ENCODE measurements at regions not wholly inside any gene's neighbourhood (a gene's known extent, or its start where the extent isn't known, plus 50 kb on each side); places are given as distances from the start of the nearest gene placed in this dataset.
A peak's percentile ranks its signal among the peaks of the same experiment; 100 is the strongest.

DNA sequence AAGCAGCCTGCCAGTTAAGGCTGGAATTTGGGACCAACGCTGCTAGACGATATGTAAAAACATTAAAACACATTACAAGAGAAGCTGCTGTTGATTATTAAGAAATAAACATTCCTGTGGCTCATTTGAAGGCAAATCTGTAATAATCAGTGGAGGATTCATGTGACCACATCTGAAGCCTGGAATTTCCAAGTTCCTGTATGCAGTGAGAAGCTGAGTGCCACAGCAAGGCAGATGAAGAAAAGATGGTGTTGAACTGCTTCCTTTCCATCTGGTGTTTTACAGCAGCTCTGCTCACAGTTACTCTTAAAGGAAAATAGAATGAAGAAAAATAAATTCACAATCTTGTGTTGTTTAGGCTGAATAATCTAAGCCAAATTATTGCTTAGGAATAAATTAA is 139.3 kb upstream of the ROBO2 start:
- CTCF ChIA-PET = no interaction called here
- H3K27ac ChIP-seq (ENCODE audit: low read depth, low read length) = no peak overlapping the region
- no peaks in the 10 kb centered on the region for H3K27me3 ChIP-seq (ENCODE audit: control insufficient read depth, insufficient read depth, low read length)
- H3K9me3 ChIP-seq (ENCODE audit: control insufficient read depth, insufficient read depth, low read length) = no peaks in the 10 kb centered on the region
- peak; percentile 2 for DNase-seq (ENCODE audit: low read depth, low spot score)
- no peak overlapping the region for H3K4me3 ChIP-seq (ENCODE audit: low read depth, low read length)
- TF ChIP-seq, protein P1, sequence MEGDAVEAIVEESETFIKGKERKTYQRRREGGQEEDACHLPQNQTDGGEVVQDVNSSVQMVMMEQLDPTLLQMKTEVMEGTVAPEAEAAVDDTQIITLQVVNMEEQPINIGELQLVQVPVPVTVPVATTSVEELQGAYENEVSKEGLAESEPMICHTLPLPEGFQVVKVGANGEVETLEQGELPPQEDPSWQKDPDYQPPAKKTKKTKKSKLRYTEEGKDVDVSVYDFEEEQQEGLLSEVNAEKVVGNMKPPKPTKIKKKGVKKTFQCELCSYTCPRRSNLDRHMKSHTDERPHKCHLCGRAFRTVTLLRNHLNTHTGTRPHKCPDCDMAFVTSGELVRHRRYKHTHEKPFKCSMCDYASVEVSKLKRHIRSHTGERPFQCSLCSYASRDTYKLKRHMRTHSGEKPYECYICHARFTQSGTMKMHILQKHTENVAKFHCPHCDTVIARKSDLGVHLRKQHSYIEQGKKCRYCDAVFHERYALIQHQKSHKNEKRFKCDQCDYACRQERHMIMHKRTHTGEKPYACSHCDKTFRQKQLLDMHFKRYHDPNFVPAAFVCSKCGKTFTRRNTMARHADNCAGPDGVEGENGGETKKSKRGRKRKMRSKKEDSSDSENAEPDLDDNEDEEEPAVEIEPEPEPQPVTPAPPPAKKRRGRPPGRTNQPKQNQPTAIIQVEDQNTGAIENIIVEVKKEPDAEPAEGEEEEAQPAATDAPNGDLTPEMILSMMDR (IDR thresholded peaks at IDR 0.05; ENCODE audit: low read depth, low read length) = no peak
- POLR2A ChIA-PET = no interaction called here

DNA sequence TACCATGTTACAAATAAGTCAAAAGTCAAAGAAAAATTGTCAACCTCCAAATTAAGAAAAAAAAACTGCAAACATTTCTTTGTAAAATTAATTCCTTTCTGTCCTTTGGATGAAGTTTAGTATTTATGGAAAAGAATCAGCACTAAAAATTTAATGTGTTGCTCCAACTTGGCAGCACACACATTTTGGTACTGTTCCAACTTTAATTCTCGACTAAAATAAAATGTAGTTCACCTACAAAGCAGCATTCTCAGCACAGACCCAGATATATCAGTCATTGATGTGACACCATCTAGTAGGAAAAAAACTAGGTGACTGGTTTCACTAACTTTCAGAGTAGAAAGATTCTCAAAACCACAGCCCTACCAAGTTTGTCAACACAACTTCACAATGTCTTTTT is 131.7 kb upstream of the ROBO2 start:
- no peak overlapping the region for H3K27ac ChIP-seq (ENCODE audit: low read depth, low read length)
- POLR2A ChIA-PET = no interaction called here
- CTCF ChIA-PET = no interaction called here
- H3K27me3 ChIP-seq (ENCODE audit: control insufficient read depth, insufficient read depth, low read length) = no peaks in the 10 kb centered on the region
- DNase-seq (ENCODE audit: low read depth, low spot score) = no peak
- no peak overlapping the region for H3K4me3 ChIP-seq (ENCODE audit: low read depth, low read length)
- TF ChIP-seq, protein P1 (IDR thresholded peaks at IDR 0.05; ENCODE audit: low read depth, low read length) = no peak
- no peaks in the 10 kb centered on the region for H3K9me3 ChIP-seq (ENCODE audit: control insufficient read depth, insufficient read depth, low read length)

DNA sequence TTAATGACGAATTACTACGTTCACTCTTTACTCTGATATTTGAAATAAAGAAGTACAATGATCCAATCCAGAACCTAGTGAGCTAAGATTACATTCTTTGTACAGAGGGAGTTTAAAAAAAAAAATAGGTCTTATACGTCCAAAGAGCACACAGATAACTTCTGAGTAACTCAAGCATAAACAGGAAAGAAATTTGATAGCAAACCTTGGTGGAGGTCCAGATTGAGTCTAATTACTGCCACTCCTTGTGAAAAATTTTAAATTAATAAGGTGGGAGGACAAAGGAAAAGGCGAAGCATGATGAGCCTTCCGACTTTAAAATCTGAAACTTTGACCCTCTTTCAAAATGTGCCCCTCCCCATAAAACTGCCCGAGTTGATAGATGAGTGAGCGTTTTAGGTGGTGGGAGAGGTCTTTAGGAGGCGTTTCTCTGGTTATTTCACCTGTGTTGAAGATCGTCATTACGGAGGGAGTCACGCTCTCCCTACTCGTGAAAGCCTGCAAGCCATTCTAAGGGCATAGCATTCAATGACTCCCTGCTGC is 127.0 kb upstream of the ROBO2 start:
- H3K4me3 ChIP-seq (ENCODE audit: low read depth, low read length) = no peak overlapping the region
- ChIA-PET POLR2A (no interaction called here), CTCF (no interaction called here)
- no peak for DNase-seq (ENCODE audit: low read depth, low spot score)
- H3K27me3 ChIP-seq (ENCODE audit: control insufficient read depth, insufficient read depth, low read length) = no peaks in the 10 kb centered on the region
- H3K27ac ChIP-seq (ENCODE audit: low read depth, low read length) = no peak overlapping the region
- TF ChIP-seq, protein P1 (IDR thresholded peaks at IDR 0.05; ENCODE audit: low read depth, low read length) = no peak
- no peaks in the 10 kb centered on the region for H3K9me3 ChIP-seq (ENCODE audit: control insufficient read depth, insufficient read depth, low read length)

DNA sequence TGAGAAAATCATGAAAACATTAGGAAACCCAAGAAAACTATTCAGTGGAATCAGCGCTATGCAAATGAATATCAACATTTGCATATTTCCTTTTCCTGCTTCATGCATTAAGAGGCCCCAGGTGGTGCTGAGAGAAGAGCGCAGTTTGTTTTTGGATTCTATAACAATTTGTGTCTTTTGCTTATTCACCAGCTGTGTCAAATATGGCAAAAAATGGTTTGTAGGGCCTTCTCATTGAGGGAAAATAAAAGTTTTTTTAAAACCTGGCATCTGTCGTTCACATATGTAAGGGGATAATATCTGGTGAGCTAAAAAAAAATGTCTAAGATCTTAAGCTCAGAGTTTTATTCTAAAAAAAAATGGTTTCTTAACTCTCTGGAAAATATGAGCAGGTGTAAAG is 122.5 kb upstream of the ROBO2 start:
- TF ChIP-seq, protein P1 (IDR thresholded peaks at IDR 0.05; ENCODE audit: low read depth, low read length) = no peak
- CTCF ChIA-PET = no interaction called here
- DNase-seq (ENCODE audit: low read depth, low spot score) = no peak
- H3K4me3 ChIP-seq (ENCODE audit: low read depth, low read length) = no peak overlapping the region
- POLR2A ChIA-PET = no interaction called here
- no peak overlapping the region for H3K27ac ChIP-seq (ENCODE audit: low read depth, low read length)
- H3K27me3 ChIP-seq (ENCODE audit: control insufficient read depth, insufficient read depth, low read length) = no peaks in the 10 kb centered on the region
- H3K9me3 ChIP-seq (ENCODE audit: control insufficient read depth, insufficient read depth, low read length) = no peaks in the 10 kb centered on the region

DNA sequence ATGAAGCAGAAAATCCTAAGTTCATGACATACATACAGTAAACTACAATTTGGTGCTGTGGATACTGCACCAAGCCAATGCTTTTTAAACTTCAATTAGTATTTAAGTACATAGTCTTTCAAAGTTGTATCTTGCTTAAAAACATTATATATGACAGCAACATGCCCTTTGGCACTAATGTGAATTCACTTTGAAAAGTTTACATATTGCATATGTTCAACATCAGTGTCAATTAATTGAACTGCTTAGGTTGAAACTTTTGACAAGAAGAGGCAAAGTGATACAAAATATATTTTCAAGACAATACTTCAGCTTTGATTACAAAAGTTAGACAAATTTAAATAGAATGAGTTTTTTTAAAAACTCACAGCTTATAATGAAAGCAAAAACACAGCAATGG is 119.4 kb upstream of the ROBO2 start:
- no peak overlapping the region for H3K27ac ChIP-seq (ENCODE audit: low read depth, low read length)
- no peak overlapping the region for H3K4me3 ChIP-seq (ENCODE audit: low read depth, low read length)
- no peak for DNase-seq (ENCODE audit: low read depth, low spot score)
- TF ChIP-seq, protein P1 (IDR thresholded peaks at IDR 0.05; ENCODE audit: low read depth, low read length) = no peak
- CTCF ChIA-PET = no interaction called here
- H3K27me3 ChIP-seq (ENCODE audit: control insufficient read depth, insufficient read depth, low read length) = no peaks in the 10 kb centered on the region
- POLR2A ChIA-PET = interaction anchor here (0.6 kb wide), 1 partner anchor 121 kb away, joined by 3 read pairs; no protein-coding TSS in a partner anchor
- no peaks in the 10 kb centered on the region for H3K9me3 ChIP-seq (ENCODE audit: control insufficient read depth, insufficient read depth, low read length)
